Lower lobe of right lung (tissue), 2 donors: ENCODE measurements at regions not wholly inside any gene's neighbourhood (a gene's known extent, or its start where the extent isn't known, plus 50 kb on each side); places are given as distances from the start of the nearest gene placed in this dataset.

ENCODE experiments used
- ATAC-seq, 2 donors: fragments of 200-7000 bp; cut with Tn5 transposase; one replicate each; pipeline ENCODE4 v1.9.1; 2020 to 2022; ENCODE audit warnings: mild to moderate bottlenecking in 2 of 2, moderate library complexity in 2 of 2
- DNase-seq: peaks from one replicate; pipeline ENCODE4 v3.0.0-alpha.2; 2020
- H3K27ac ChIP-seq: fragments of 200-600 bp; one replicate; pipeline ENCODE4 v1.8.0; 2022
- H3K27me3 ChIP-seq: fragments of 200-600 bp; one replicate; pipeline ENCODE4 v1.8.0; 2022; ENCODE audit warnings: low read depth
- H3K36me3 ChIP-seq: fragments of 200-600 bp; one replicate; pipeline ENCODE4 v1.8.0; 2022; ENCODE audit warnings: mild to moderate bottlenecking
- H3K4me1 ChIP-seq: fragments of 200-600 bp; one replicate; pipeline ENCODE4 v1.8.0; 2022
- H3K4me3 ChIP-seq: fragments of 200-600 bp; one replicate; pipeline ENCODE4 v1.8.0; 2022; ENCODE audit warnings: mild to moderate bottlenecking
- H3K9me3 ChIP-seq: fragments of 200-600 bp; one replicate; pipeline ENCODE4 v1.8.0; 2022
- CTCF ChIP-seq: fragments of 200-600 bp; IDR thresholded peaks from one replicate; pipeline ENCODE4 v1.8.0; 2022; ENCODE audit warnings: antibody characterized with exemption, mild to moderate bottlenecking
- intact Hi-C: fragments of 100-400 bp; cut with DNase I; formaldehyde crosslinking; loops from one replicate; pipeline ENCODE4 v1.11.0; 2022
- donor health status: DM: no; HTN: yes; CAD: no; lungs with severe emphysema.

DNA sequence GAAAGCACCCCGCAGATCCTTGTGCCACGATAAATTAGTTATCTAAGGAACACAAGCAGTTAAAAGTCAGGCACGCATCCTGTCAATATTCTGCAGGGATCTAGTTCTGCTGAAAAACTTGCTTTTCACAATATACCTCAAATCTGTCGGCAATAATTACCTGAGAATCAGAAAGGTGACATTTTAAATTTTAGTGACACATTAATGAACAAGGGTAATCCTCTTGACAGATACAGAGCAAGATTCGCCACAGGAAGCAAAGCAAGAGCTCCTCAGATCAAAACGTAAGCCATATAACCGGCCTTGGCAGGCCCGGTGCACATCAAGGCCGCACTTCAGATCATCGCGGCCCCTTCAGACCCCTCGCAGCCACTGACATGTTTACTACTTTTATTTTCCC lies 185.7 kb downstream of the ATPSCKMT start:
- Histone ChIP-seq H3K4me1 (no peaks in the 10 kb centered on the region), H3K27ac (no peak overlapping the region), H3K9me3 (no peaks in the 10 kb centered on the region), H3K4me3 (no peak overlapping the region), H3K27me3 (no peaks in the 10 kb centered on the region), H3K36me3 (no peaks in the 10 kb centered on the region)
- ATAC-seq (no peak), DNase-seq (no peak)
- intact Hi-C loops, result no loop called here
- TF ChIP-seq CTCF, result no peak

DNA sequence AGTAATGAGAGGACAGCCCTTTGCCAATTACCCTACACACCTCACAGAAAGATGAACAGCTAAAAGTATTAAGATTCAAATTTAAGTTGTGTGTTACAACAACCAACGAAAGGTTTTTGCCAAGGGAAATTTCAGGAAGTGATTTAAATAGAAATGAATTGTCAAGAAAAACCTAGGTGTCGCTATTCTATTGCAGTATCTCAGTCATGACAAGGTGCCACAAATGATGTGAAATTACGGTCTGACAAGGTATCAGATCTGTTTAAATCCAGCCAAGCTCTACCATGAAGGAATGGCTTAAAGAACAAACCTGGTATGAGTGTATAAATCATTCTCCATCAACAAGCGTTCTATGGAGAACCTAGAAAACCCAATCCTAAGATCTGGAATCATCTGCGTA lies 189.7 kb downstream of the ATPSCKMT start:
- Histone ChIP-seq H3K27ac (no peak overlapping the region), H3K4me1 (no peaks in the 10 kb centered on the region), H3K27me3 (no peaks in the 10 kb centered on the region), H3K9me3 (no peaks in the 10 kb centered on the region), H3K36me3 (no peaks in the 10 kb centered on the region), H3K4me3 (no peak overlapping the region)
- intact Hi-C loops, result no loop called here
- ATAC-seq (no peak), DNase-seq (no peak)
- TF ChIP-seq CTCF, result no peak

- Histone ChIP-seq H3K9me3 (no peaks in the 10 kb centered on the region), H3K36me3 (no peaks in the 10 kb centered on the region), H3K4me1 (no peaks in the 10 kb centered on the region), H3K27ac (no peak overlapping the region), H3K27me3 (no peaks in the 10 kb centered on the region), H3K4me3 (no peak overlapping the region)
- TF ChIP-seq CTCF, result no peak
- no peak for DNase-seq
- intact Hi-C loops, result no loop called here
- no peak for ATAC-seq
These were observed 190.1 kb downstream of the ATPSCKMT start for GRCh38 chr5:10059556-10059955.

DNA sequence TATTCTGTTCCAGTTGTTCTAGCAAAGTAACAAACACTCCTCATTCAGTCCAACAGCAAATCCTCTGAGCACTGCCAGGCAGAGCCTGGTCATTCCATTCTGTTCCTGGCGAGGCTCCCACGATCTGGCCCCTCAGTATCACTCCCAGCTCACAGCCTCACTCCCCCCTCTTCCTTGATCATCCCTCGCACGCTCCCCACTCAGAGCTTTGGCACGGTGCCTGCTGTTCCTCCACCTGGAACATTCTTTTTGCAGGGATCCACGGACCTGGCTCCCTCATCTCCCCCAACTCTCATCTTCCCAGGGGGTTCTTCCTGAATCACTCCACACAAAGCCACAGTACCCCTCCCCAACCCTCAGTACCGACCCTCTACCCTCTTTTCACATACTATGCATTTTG lies 192.3 kb downstream of the ATPSCKMT start:
- Histone ChIP-seq H3K27ac (no peak overlapping the region), H3K9me3 (peaks cover 11% of the 10 kb centered on the region), H3K36me3 (no peaks in the 10 kb centered on the region), H3K4me1 (no peaks in the 10 kb centered on the region), H3K4me3 (no peak overlapping the region), H3K27me3 (no peaks in the 10 kb centered on the region)
- ATAC-seq, result no peak
- intact Hi-C loops, result no loop called here
- DNase-seq, result no peak
- no peak for TF ChIP-seq CTCF

- Histone ChIP-seq H3K4me1 (no peaks in the 10 kb centered on the region), H3K4me3 (no peak overlapping the region), H3K27ac (no peak overlapping the region), H3K27me3 (no peaks in the 10 kb centered on the region), H3K9me3 (peaks cover 17% of the 10 kb centered on the region), H3K36me3 (no peaks in the 10 kb centered on the region)
- ATAC-seq, result no peak
- DNase-seq, result no peak
- intact Hi-C loops, result no loop called here
- TF ChIP-seq CTCF, result no peak
These were observed 193.4 kb downstream of the ATPSCKMT start for GRCh38 chr5:10056228-10056760.
